Liver (tissue), 8 donors: ENCODE measurements at regions not wholly inside any gene's neighbourhood (a gene's known extent, or its start where the extent isn't known, plus 50 kb on each side); places are given as distances from the start of the nearest gene placed in this dataset.

Experiments
- DNase-seq: peaks from one replicate; pipeline ENCODE4 v3.0.0-alpha.2; 2017; ENCODE audit warnings: low spot score
- H3K27ac ChIP-seq, 2 donors: one replicate each; pipeline ENCODE4 v1.7.0; 2013; ENCODE audit warnings: inconsistent platforms in 2 of 2, low read length in 2 of 2, control low read depth in 1 of 2, low read depth in 1 of 2, mild to moderate bottlenecking in 1 of 2
- H3K27me3 ChIP-seq, 4 donors: one replicate each; pipeline versions ENCODE4 v1.6.1 to v1.7.0; 2013; ENCODE audit warnings: low read length in 3 of 4, inconsistent platforms in 1 of 4, mild to moderate bottlenecking in 1 of 4, moderate library complexity in 1 of 4; ENCODE audit not compliant: control insufficient read depth in 4 of 4, insufficient read depth in 4 of 4
- H3K36me3 ChIP-seq, 4 donors: one replicate each; pipeline versions ENCODE4 v1.6.1 to v1.7.0; 2013; ENCODE audit warnings: low read length in 3 of 4, mild to moderate bottlenecking in 3 of 4, low read depth in 1 of 4, moderate library complexity in 1 of 4; ENCODE audit not compliant: control insufficient read depth in 4 of 4, insufficient read depth in 3 of 4
- H3K4me1 ChIP-seq, 4 donors: one replicate each; pipeline versions ENCODE4 v1.6.1 to v1.7.0; 2013; ENCODE audit warnings: low read length in 3 of 4, mild to moderate bottlenecking in 3 of 4, moderate library complexity in 1 of 4; ENCODE audit not compliant: control insufficient read depth in 4 of 4, insufficient read depth in 4 of 4
- H3K4me3 ChIP-seq, 3 donors: one replicate each; pipeline versions ENCODE4 v1.6.1 to v1.7.0; 2013; ENCODE audit warnings: low read length in 3 of 3, control low read depth in 1 of 3, low read depth in 1 of 3, mild to moderate bottlenecking in 1 of 3
- H3K9ac ChIP-seq, 2 donors: one replicate each; pipeline ENCODE4 v1.7.0; 2013; ENCODE audit warnings: low read length in 2 of 2, mild to moderate bottlenecking in 2 of 2, moderate library complexity in 2 of 2, control low read depth in 1 of 2, low read depth in 1 of 2
- H3K9me3 ChIP-seq, 4 donors: one replicate each; pipeline versions ENCODE4 v1.6.1 to v1.7.0; 2013; ENCODE audit warnings: low read length in 3 of 4; ENCODE audit not compliant: control insufficient read depth in 4 of 4
- CTCF ChIP-seq: fragments of 150-350 bp; IDR thresholded peaks from 2 replicates; pipeline ENCODE4 v1.5.1; 2017; ENCODE audit warnings: improper control_type of control experiment, low read depth, low read length; ENCODE audit not compliant: missing input control
- EGR1 ChIP-seq, 2 donors: IDR thresholded peaks; 2 replicates each; pipeline ENCODE4 v1.6.1; 2016 to 2018; ENCODE audit warnings: antibody characterized with exemption in 2 of 2, low read depth in 2 of 2
- FOXA1 ChIP-seq: IDR thresholded peaks from 2 replicates; pipeline ENCODE4 v1.6.1; 2016; ENCODE audit warnings: antibody characterized with exemption
- FOXA2 ChIP-seq: IDR thresholded peaks from 2 replicates; pipeline ENCODE4 v1.6.1; 2016; ENCODE audit warnings: antibody characterized with exemption
- JUND ChIP-seq, 2 donors: IDR thresholded peaks; 2 replicates each; pipeline ENCODE4 v1.6.1; 2016; ENCODE audit warnings: antibody characterized with exemption in 2 of 2
- NR2F2 ChIP-seq: IDR thresholded peaks from 2 replicates; pipeline ENCODE4 v1.6.1; 2016; ENCODE audit warnings: antibody characterized with exemption
- RAD21 ChIP-seq, 2 donors: IDR thresholded peaks; 2 replicates each; pipeline ENCODE4 v1.6.1; 2016; ENCODE audit warnings: antibody characterized with exemption in 2 of 2, mild to moderate bottlenecking in 2 of 2
- RXRA ChIP-seq, 2 donors: IDR thresholded peaks; 2 replicates each; pipeline ENCODE4 v1.6.1; 2017 to 2018; ENCODE audit warnings: antibody characterized with exemption in 2 of 2, mild to moderate bottlenecking in 1 of 2
- YY1 ChIP-seq: IDR thresholded peaks from 2 replicates; pipeline ENCODE4 v1.6.1; 2016; ENCODE audit warnings: antibody characterized with exemption, mild to moderate bottlenecking
- WGBS: extraction: QIAGEN DNeasy Blood & Tissue Kit; methylation state at CpG from one replicate; pipeline ENCODE4 v1.1.7; 2013; 5-methylcytosine and 5-hydroxymethylcytosine counted together
- TF ChIP-seq, protein P1 (sequence below): IDR thresholded peaks from 2 replicates; pipeline ENCODE4 v1.6.1; 2016; ENCODE audit warnings: antibody characterized with exemption
- TF ChIP-seq, protein P2 (sequence below): IDR thresholded peaks from 2 replicates; pipeline ENCODE4 v1.6.1; 2016; ENCODE audit warnings: antibody characterized with exemption, mild to moderate bottlenecking
- TF ChIP-seq, protein P3 (sequence below): IDR thresholded peaks from 2 replicates; pipeline ENCODE4 v1.6.1; 2016; ENCODE audit warnings: antibody characterized with exemption
- donor health status: healthy.
- donor health status: healthy.
- donor health status: healthy.
- donor health status: healthy.
- donor health status: healthy.

GRCh38 chr11:129729216-129729615, 86.4 kb upstream of the TMEM45B start:
- no peaks in the 10 kb centered on the region for H3K36me3 ChIP-seq
- H3K27me3 ChIP-seq: no peaks in the 10 kb centered on the region
- WGBS: 87% methylated on average over 5 of the region's 5 CpGs
- H3K4me3 ChIP-seq: no peak overlapping the region
- no peak for DNase-seq
- H3K9me3 ChIP-seq: no peaks in the 10 kb centered on the region
- no peak overlapping the region for H3K27ac ChIP-seq
- TF ChIP-seq CTCF (no peak), JUND (IDR thresholded peaks at IDR 0.05) (no peak), FOXA2 (no peak), FOXA1 (no peak), NR2F2 (no peak), EGR1 (IDR thresholded peaks at IDR 0.05; ENCODE audit: low read depth in 2 of 2) (no peak), YY1 (no peak), RXRA (IDR thresholded peaks at IDR 0.05) (no peak)
- TF ChIP-seq, protein P1, sequence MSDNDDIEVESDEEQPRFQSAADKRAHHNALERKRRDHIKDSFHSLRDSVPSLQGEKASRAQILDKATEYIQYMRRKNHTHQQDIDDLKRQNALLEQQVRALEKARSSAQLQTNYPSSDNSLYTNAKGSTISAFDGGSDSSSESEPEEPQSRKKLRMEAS: no peak
- no peak overlapping the region for H3K9ac ChIP-seq
- peaks cover 0 to 16% (median 6%) of the 10 kb centered on the region in 4 donors for H3K4me1 ChIP-seq

GRCh38 chr11:129729823-129730222, 85.8 kb upstream of the TMEM45B start:
- Histone ChIP-seq H3K4me3 (no peak overlapping the region), H3K36me3 (no peaks in the 10 kb centered on the region), H3K27me3 (no peaks in the 10 kb centered on the region), H3K9ac (no peak overlapping the region), H3K9me3 (no peaks in the 10 kb centered on the region), H3K27ac (no peak overlapping the region), H3K4me1 (peaks cover 0 to 16% (median 6%) of the 10 kb centered on the region in 4 donors)
- 97% methylated on average over 10 of the region's 10 CpGs for WGBS
- TF ChIP-seq RXRA (IDR thresholded peaks at IDR 0.05) (no peak), EGR1 (IDR thresholded peaks at IDR 0.05; ENCODE audit: low read depth in 2 of 2) (no peak), FOXA2 (no peak), JUND (IDR thresholded peaks at IDR 0.05) (no peak), RAD21 (IDR thresholded peaks at IDR 0.05) (no peak)
- TF ChIP-seq, protein P2, sequence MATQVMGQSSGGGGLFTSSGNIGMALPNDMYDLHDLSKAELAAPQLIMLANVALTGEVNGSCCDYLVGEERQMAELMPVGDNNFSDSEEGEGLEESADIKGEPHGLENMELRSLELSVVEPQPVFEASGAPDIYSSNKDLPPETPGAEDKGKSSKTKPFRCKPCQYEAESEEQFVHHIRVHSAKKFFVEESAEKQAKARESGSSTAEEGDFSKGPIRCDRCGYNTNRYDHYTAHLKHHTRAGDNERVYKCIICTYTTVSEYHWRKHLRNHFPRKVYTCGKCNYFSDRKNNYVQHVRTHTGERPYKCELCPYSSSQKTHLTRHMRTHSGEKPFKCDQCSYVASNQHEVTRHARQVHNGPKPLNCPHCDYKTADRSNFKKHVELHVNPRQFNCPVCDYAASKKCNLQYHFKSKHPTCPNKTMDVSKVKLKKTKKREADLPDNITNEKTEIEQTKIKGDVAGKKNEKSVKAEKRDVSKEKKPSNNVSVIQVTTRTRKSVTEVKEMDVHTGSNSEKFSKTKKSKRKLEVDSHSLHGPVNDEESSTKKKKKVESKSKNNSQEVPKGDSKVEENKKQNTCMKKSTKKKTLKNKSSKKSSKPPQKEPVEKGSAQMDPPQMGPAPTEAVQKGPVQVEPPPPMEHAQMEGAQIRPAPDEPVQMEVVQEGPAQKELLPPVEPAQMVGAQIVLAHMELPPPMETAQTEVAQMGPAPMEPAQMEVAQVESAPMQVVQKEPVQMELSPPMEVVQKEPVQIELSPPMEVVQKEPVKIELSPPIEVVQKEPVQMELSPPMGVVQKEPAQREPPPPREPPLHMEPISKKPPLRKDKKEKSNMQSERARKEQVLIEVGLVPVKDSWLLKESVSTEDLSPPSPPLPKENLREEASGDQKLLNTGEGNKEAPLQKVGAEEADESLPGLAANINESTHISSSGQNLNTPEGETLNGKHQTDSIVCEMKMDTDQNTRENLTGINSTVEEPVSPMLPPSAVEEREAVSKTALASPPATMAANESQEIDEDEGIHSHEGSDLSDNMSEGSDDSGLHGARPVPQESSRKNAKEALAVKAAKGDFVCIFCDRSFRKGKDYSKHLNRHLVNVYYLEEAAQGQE: no peak
- TF ChIP-seq, protein P3, sequence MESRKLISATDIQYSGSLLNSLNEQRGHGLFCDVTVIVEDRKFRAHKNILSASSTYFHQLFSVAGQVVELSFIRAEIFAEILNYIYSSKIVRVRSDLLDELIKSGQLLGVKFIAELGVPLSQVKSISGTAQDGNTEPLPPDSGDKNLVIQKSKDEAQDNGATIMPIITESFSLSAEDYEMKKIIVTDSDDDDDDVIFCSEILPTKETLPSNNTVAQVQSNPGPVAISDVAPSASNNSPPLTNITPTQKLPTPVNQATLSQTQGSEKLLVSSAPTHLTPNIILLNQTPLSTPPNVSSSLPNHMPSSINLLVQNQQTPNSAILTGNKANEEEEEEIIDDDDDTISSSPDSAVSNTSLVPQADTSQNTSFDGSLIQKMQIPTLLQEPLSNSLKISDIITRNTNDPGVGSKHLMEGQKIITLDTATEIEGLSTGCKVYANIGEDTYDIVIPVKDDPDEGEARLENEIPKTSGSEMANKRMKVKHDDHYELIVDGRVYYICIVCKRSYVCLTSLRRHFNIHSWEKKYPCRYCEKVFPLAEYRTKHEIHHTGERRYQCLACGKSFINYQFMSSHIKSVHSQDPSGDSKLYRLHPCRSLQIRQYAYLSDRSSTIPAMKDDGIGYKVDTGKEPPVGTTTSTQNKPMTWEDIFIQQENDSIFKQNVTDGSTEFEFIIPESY: no peak
- no peak for DNase-seq
